ENCODE measurements at regions not wholly inside any gene's neighbourhood (a gene's known extent, or its start where the extent isn't known, plus 50 kb on each side); places are given as distances from the start of the nearest gene placed in this dataset.

- no peak overlapping the region for H2AFZ ChIP-seq
- H3K27ac Mint-ChIP-seq: no peak overlapping the region
- TF ChIP-seq JUNB (IDR thresholded peaks at IDR 0.05; ENCODE audit: unreplicated experiment): no peak
- no peak for TF ChIP-seq CREB1 (CRISPR knock-in tag; IDR thresholded peaks at IDR 0.05; ENCODE audit: low read depth)
- TF ChIP-seq EZH2phosphoT487 (IDR thresholded peaks at IDR 0.05; ENCODE audit: unreplicated experiment): no peak
- no peak for TF ChIP-seq ZNF331 (CRISPR knock-in tag; IDR thresholded peaks at IDR 0.05; ENCODE audit: low read depth)
- TF ChIP-seq, protein P1, sequence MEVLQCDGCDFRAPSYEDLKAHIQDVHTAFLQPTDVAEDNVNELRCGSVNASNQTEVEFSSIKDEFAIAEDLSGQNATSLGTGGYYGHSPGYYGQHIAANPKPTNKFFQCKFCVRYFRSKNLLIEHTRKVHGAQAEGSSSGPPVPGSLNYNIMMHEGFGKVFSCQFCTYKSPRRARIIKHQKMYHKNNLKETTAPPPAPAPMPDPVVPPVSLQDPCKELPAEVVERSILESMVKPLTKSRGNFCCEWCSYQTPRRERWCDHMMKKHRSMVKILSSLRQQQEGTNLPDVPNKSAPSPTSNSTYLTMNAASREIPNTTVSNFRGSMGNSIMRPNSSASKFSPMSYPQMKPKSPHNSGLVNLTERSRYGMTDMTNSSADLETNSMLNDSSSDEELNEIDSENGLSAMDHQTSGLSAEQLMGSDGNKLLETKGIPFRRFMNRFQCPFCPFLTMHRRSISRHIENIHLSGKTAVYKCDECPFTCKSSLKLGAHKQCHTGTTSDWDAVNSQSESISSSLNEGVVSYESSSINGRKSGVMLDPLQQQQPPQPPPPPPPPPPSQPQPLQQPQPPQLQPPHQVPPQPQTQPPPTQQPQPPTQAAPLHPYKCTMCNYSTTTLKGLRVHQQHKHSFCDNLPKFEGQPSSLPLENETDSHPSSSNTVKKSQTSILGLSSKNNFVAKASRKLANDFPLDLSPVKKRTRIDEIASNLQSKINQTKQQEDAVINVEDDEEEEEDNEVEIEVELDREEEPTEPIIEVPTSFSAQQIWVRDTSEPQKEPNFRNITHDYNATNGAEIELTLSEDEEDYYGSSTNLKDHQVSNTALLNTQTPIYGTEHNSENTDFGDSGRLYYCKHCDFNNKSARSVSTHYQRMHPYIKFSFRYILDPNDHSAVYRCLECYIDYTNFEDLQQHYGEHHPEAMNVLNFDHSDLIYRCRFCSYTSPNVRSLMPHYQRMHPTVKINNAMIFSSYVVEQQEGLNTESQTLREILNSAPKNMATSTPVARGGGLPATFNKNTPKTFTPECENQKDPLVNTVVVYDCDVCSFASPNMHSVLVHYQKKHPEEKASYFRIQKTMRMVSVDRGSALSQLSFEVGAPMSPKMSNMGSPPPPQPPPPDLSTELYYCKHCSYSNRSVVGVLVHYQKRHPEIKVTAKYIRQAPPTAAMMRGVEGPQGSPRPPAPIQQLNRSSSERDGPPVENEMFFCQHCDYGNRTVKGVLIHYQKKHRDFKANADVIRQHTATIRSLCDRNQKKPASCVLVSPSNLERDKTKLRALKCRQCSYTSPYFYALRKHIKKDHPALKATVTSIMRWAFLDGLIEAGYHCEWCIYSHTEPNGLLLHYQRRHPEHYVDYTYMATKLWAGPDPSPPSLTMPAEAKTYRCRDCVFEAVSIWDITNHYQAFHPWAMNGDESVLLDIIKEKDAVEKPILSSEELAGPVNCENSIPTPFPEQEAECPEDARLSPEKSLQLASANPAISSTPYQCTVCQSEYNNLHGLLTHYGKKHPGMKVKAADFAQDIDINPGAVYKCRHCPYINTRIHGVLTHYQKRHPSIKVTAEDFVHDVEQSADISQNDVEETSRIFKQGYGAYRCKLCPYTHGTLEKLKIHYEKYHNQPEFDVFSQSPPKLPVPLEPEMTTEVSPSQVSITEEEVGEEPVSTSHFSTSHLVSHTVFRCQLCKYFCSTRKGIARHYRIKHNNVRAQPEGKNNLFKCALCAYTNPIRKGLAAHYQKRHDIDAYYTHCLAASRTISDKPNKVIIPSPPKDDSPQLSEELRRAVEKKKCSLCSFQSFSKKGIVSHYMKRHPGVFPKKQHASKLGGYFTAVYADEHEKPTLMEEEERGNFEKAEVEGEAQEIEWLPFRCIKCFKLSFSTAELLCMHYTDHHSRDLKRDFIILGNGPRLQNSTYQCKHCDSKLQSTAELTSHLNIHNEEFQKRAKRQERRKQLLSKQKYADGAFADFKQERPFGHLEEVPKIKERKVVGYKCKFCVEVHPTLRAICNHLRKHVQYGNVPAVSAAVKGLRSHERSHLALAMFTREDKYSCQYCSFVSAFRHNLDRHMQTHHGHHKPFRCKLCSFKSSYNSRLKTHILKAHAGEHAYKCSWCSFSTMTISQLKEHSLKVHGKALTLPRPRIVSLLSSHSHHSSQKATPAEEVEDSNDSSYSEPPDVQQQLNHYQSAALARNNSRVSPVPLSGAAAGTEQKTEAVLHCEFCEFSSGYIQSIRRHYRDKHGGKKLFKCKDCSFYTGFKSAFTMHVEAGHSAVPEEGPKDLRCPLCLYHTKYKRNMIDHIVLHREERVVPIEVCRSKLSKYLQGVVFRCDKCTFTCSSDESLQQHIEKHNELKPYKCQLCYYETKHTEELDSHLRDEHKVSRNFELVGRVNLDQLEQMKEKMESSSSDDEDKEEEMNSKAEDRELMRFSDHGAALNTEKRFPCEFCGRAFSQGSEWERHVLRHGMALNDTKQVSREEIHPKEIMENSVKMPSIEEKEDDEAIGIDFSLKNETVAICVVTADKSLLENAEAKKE (CRISPR knock-in tag; IDR thresholded peaks at IDR 0.05): no peak
- no peak for TF ChIP-seq CTCF (conservative IDR thresholded peaks at IDR 0.05; ENCODE audit: low read depth in 2 of 2)
- TF ChIP-seq NANOG (IDR thresholded peaks at IDR 0.05; ENCODE audit: borderline replicate concordance): no peak
- TF ChIP-seq POLR2AphosphoS5 (IDR thresholded peaks at IDR 0.05; ENCODE audit: low read depth): no peak
Measured at GRCh38 chr1:87178441-87178840, 150.2 kb upstream of the LMO4 start.

More at GRCh38 chr1:87178441-87178840, 150.2 kb upstream of the LMO4 start:
- Histone ChIP-seq H3K36me3 (ENCODE audit: insufficient read depth) (no peaks in the 10 kb centered on the region), H3K27ac (ENCODE audit: low read depth) (no peak overlapping the region), H3F3A (replicated peaks; ENCODE audit: low read depth) (no peaks in the 10 kb centered on the region), H3K4me2 (no peak overlapping the region), H3K4me3 (no peak overlapping the region), H3K79me2 (replicated peaks; ENCODE audit: insufficient read depth) (no peaks in the 10 kb centered on the region), H3K27me3 (ENCODE audit: insufficient read depth) (no peaks in the 10 kb centered on the region), H3K4me1 (ENCODE audit: insufficient read depth) (no peaks in the 10 kb centered on the region), H4K20me1 (replicated peaks; ENCODE audit: insufficient read depth) (no peaks in the 10 kb centered on the region), H3K9me2 (ENCODE audit: insufficient read depth) (no peaks in the 10 kb centered on the region)
- Mint-ChIP-seq H3K27me3 (ENCODE audit: insufficient read depth, low read depth, poor library complexity) (peaks cover 3% of the 10 kb centered on the region), H3K9me3 (no peaks in the 10 kb centered on the region), H3K36me3 (ENCODE audit: low read depth) (no peaks in the 10 kb centered on the region), H3K4me1 (peaks cover 2% of the 10 kb centered on the region; the same call in 1 of the 3 replicates), H3K4me3 (no peak overlapping the region)
- ATAC-seq: no peak
- no peak for DNase-seq (ENCODE audit: low spot score)

All from GM23338 (cell line).